K562 (cell line): ENCODE measurements at regions not wholly inside any gene's neighbourhood (a gene's known extent, or its start where the extent isn't known, plus 50 kb on each side); places are given as distances from the start of the nearest gene placed in this dataset.

ENCODE experiments used
- ADNP ChIP-seq: fragments of 200-800 bp; sonication (Bioruptor generic); IDR thresholded peaks from 2 replicates; pipeline ENCODE4 v1.6.1; 2016; ENCODE audit warnings: missing genetic modification characterization, missing compliant biosample characterization
- ARNT ChIP-seq, 2 experiments: fragments of 450-650 bp; IDR thresholded peaks; 2 replicates each; pipeline ENCODE4 v1.6.1; 2016; ENCODE audit warnings: mild to moderate bottlenecking in 1 of 2
- CHD4 ChIP-seq: fragments of 200-600 bp; sonication (generic); IDR thresholded peaks from 3 replicates; pipeline ENCODE4 v1.6.1; 2012; ENCODE audit warnings: low read depth, mild to moderate bottlenecking, mixed read lengths, low read length, inconsistent platforms; ENCODE audit not compliant: insufficient read depth, insufficient replicate concordance, poor library complexity, severe bottlenecking
- CREB5 ChIP-seq: fragments of 250-450 bp; sonication (Bioruptor Pico); IDR thresholded peaks from 2 replicates; pipeline ENCODE4 v1.5.0; 2020; ENCODE audit warnings: mild to moderate bottlenecking
- CXXC5 ChIP-seq: fragments of 250-450 bp; sonication (Bioruptor Pico); IDR thresholded peaks from 2 replicates; pipeline ENCODE4 v1.8.0; 2022; ENCODE audit warnings: inconsistent platforms, mild to moderate bottlenecking, moderate library complexity
- DLX4 ChIP-seq: fragments of 250-450 bp; sonication (Bioruptor Pico); IDR thresholded peaks from 2 replicates; pipeline ENCODE4 v1.6.1; 2021; ENCODE audit warnings: mild to moderate bottlenecking
- DNMT1 ChIP-seq: fragments of 450-650 bp; IDR thresholded peaks from 2 replicates; pipeline ENCODE4 v1.6.1; 2016; ENCODE audit warnings: antibody characterized with exemption, mild to moderate bottlenecking
- FOXA1 ChIP-seq: fragments of 450-650 bp; IDR thresholded peaks from 2 replicates; pipeline ENCODE4 v1.6.1; 2016; ENCODE audit warnings: mild to moderate bottlenecking, borderline replicate concordance
- GTF2F1 ChIP-seq: IDR thresholded peaks from 2 replicates; pipeline ENCODE4 v1.6.1; 2011; ENCODE audit warnings: low read depth, low read length, improper control_type of control experiment
- LCOR ChIP-seq: sonication (generic); formaldehyde crosslinking; IDR thresholded peaks from 2 replicates; pipeline ENCODE4 v1.8.0; 2022; ENCODE audit warnings: mild to moderate bottlenecking, missing genetic modification reagents
- MEIS2 ChIP-seq: fragments of 450-650 bp; IDR thresholded peaks from 2 replicates; pipeline ENCODE4 v1.6.1; 2014; ENCODE audit warnings: mild to moderate bottlenecking; ENCODE audit not compliant: partially characterized antibody
- MTA2 ChIP-seq: fragments of 450-650 bp; IDR thresholded peaks from 2 replicates; pipeline ENCODE4 v1.6.1; 2016; ENCODE audit warnings: low read depth
- NCOA4 ChIP-seq: fragments of 450-650 bp; IDR thresholded peaks from 2 replicates; pipeline ENCODE4 v1.6.1; 2018; ENCODE audit warnings: mild to moderate bottlenecking; ENCODE audit not compliant: partially characterized antibody
- NFYB ChIP-seq: IDR thresholded peaks from 2 replicates; pipeline ENCODE4 v1.6.1; 2011; ENCODE audit warnings: mild to moderate bottlenecking, moderate library complexity; ENCODE audit not compliant: insufficient read length; ENCODE audit errors: extremely low read depth
- NRF1 ChIP-seq, 2 experiments: fragments of 450-650 bp; IDR thresholded peaks in 1 of 2; conservative IDR thresholded peaks in 1 of 2; 2 replicates each; pipeline ENCODE4 v1.6.1; 2014; ENCODE audit warnings: mild to moderate bottlenecking in 2 of 2
- OTX1 ChIP-seq: fragments of 450-650 bp; formaldehyde crosslinking; IDR thresholded peaks from 2 replicates; pipeline ENCODE4 v1.4.0; 2022; ENCODE audit warnings: mild to moderate bottlenecking
- PRPF4 ChIP-seq: fragments of 200-400 bp; formaldehyde crosslinking; IDR thresholded peaks from one replicate; pipeline ENCODE4 v1.6.1; 2017; ENCODE audit warnings: low read length, low read depth, mild to moderate bottlenecking; ENCODE audit not compliant: insufficient read depth, poor library complexity, severe bottlenecking
- RAD51 ChIP-seq: fragments of 450-650 bp; IDR thresholded peaks from 2 replicates; pipeline ENCODE4 v1.7.1; 2016; ENCODE audit warnings: low read depth, mild to moderate bottlenecking, borderline replicate concordance
- RBM17 ChIP-seq: fragments of 200-400 bp; formaldehyde crosslinking; IDR thresholded peaks from 2 replicates; pipeline ENCODE4 v1.6.1; 2017; ENCODE audit warnings: low read depth, mild to moderate bottlenecking, low read length, borderline replicate concordance
- SAFB2 ChIP-seq: fragments of 200-400 bp; formaldehyde crosslinking; IDR thresholded peaks from 2 replicates; pipeline ENCODE4 v1.6.1; 2018; ENCODE audit warnings: borderline replicate concordance, low read length, low read depth, moderate library complexity; ENCODE audit not compliant: severe bottlenecking
- SMAD4 ChIP-seq: fragments of 250-450 bp; sonication (Bioruptor Pico); conservative IDR thresholded peaks from 2 replicates; pipeline ENCODE4 v1.8.0; 2021; ENCODE audit warnings: inconsistent platforms, mild to moderate bottlenecking, moderate library complexity
- SOX6 ChIP-seq: fragments of 450-650 bp; IDR thresholded peaks from 2 replicates; pipeline ENCODE4 v1.6.1; 2014; ENCODE audit warnings: mild to moderate bottlenecking
- SREBF2 ChIP-seq: sonication (generic); formaldehyde crosslinking; IDR thresholded peaks from 2 replicates; pipeline ENCODE4 v1.4.0; 2020; ENCODE audit warnings: mild to moderate bottlenecking, missing genetic modification reagents
- SRSF1 ChIP-seq: fragments of 200-400 bp; formaldehyde crosslinking; IDR thresholded peaks from 2 replicates; pipeline ENCODE4 v1.6.1; 2017; ENCODE audit warnings: mild to moderate bottlenecking, low read depth, low read length, moderate library complexity
- TAL1 ChIP-seq: fragments of 450-650 bp; IDR thresholded peaks from 2 replicates; pipeline ENCODE4 v1.6.1; 2016; ENCODE audit warnings: mild to moderate bottlenecking
- ZNF146 ChIP-seq: IDR thresholded peaks from one replicate; pipeline ENCODE4 v1.6.1; 2018; ENCODE audit warnings: missing compliant biosample characterization; ENCODE audit not compliant: unreplicated experiment
- ZNF263 ChIP-seq: sonication (generic); formaldehyde crosslinking; IDR thresholded peaks from 2 replicates; pipeline ENCODE4 v1.8.0; 2022; ENCODE audit warnings: mild to moderate bottlenecking, missing genetic modification reagents, borderline replicate concordance
- TF ChIP-seq, protein P1 (sequence below): fragments of 250-450 bp; sonication (Bioruptor Pico); IDR thresholded peaks from 2 replicates; pipeline ENCODE4 v1.5.0; 2021
- TF ChIP-seq, protein P2 (sequence below): fragments of 450-650 bp; formaldehyde crosslinking; IDR thresholded peaks from 2 replicates; pipeline ENCODE4 v1.4.0; 2022; ENCODE audit warnings: mild to moderate bottlenecking, moderate library complexity

GRCh38 chr13:59461411-59461810 is 702.3 kb downstream of the DIAPH3 start (continued):
- TF ChIP-seq SRSF1 (no peak), ADNP (tag) (no peak), SREBF2 (no peak), MTA2 (peak; percentile 81), SOX6 (peak; percentile 98), SMAD4 (CRISPR knock-in tag) (no peak), FOXA1 (no peak), DNMT1 (no peak), ZNF263 (CRISPR knock-in tag) (no peak), GTF2F1 (no peak), MEIS2 (no peak), CHD4 (no peak), NRF1 (conservative IDR thresholded peaks at IDR 0.05 in 1 of 2, IDR thresholded peaks at IDR 0.05 in 1 of 2) (no peak), NCOA4 (no peak), NFYB (no peak), CXXC5 (CRISPR knock-in tag) (no peak; the same call in 1 of the 2 replicates), LCOR (CRISPR knock-in tag) (no peak), RAD51 (no peak), CREB5 (CRISPR knock-in tag) (no peak), RBM17 (no peak), PRPF4 (no peak), DLX4 (no peak), OTX1 (CRISPR knock-in tag) (no peak), ARNT (IDR thresholded peaks at IDR 0.05) (no peak), TAL1 (peak; percentile 91), SAFB2 (no peak), ZNF146 (CRISPR knock-in tag) (no peak)
- TF ChIP-seq, protein P1, sequence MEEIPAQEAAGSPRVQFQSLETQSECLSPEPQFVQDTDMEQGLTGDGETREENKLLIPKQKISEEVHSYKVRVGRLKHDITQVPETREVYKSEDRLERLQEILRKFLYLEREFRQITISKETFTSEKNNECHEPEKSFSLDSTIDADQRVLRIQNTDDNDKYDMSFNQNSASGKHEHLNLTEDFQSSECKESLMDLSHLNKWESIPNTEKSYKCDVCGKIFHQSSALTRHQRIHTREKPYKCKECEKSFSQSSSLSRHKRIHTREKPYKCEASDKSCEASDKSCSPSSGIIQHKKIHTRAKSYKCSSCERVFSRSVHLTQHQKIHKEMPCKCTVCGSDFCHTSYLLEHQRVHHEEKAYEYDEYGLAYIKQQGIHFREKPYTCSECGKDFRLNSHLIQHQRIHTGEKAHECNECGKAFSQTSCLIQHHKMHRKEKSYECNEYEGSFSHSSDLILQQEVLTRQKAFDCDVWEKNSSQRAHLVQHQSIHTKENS (CRISPR knock-in tag) = no peak
- TF ChIP-seq, protein P2, sequence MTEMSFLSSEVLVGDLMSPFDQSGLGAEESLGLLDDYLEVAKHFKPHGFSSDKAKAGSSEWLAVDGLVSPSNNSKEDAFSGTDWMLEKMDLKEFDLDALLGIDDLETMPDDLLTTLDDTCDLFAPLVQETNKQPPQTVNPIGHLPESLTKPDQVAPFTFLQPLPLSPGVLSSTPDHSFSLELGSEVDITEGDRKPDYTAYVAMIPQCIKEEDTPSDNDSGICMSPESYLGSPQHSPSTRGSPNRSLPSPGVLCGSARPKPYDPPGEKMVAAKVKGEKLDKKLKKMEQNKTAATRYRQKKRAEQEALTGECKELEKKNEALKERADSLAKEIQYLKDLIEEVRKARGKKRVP (CRISPR knock-in tag) = no peak
